Kidney epithelial cell (primary cell): ENCODE measurements at regions not wholly inside any gene's neighbourhood (a gene's known extent, or its start where the extent isn't known, plus 50 kb on each side); places are given as distances from the start of the nearest gene placed in this dataset.

ENCODE experiments used
- DNase-seq: peaks from one replicate; pipeline ENCODE4 v3.0.0-alpha.2; 2010; ENCODE audit warnings: low read depth
- H3K27me3 ChIP-seq: 2 replicates; pipeline ENCODE4 v1.6.0; 2011; ENCODE audit warnings: low read length; ENCODE audit not compliant: control insufficient read depth, insufficient read depth
- H3K36me3 ChIP-seq: 2 replicates; pipeline ENCODE4 v1.5.1; 2011; ENCODE audit warnings: low read length; ENCODE audit not compliant: control insufficient read depth, insufficient read depth
- H3K4me3 ChIP-seq: 2 replicates; pipeline ENCODE4 v1.5.1; 2011; ENCODE audit warnings: low read depth, mild to moderate bottlenecking, control low read depth, low read length
- CTCF ChIP-seq: IDR thresholded peaks from 2 replicates; pipeline ENCODE4 v1.5.1; 2011; ENCODE audit warnings: mild to moderate bottlenecking, moderate library complexity, low read length, control low read depth, inconsistent platforms; ENCODE audit not compliant: insufficient read depth, poor library complexity, severe bottlenecking

- H3K4me3 ChIP-seq, result no peak overlapping the region
- no peak for TF ChIP-seq CTCF
- H3K27me3 ChIP-seq, result no peaks in the 10 kb centered on the region
- peak; percentile 38 for DNase-seq
- H3K36me3 ChIP-seq, result no peaks in the 10 kb centered on the region
Observed at GRCh38 chr4:141391771-141392170, 171.1 kb downstream of the ZNF330 start.

- Histone ChIP-seq H3K4me3 (no peak overlapping the region), H3K36me3 (no peaks in the 10 kb centered on the region), H3K27me3 (no peaks in the 10 kb centered on the region)
- DNase-seq, result no peak
- TF ChIP-seq CTCF, result no peak
Observed at GRCh38 chr4:141395246-141395830, 174.6 kb downstream of the ZNF330 start.

- H3K36me3 ChIP-seq, result no peaks in the 10 kb centered on the region
- no peak overlapping the region for H3K4me3 ChIP-seq
- TF ChIP-seq CTCF, result no peak
- H3K27me3 ChIP-seq, result no peaks in the 10 kb centered on the region
- no peak for DNase-seq
Observed at GRCh38 chr4:141395919-141396318, 175.2 kb downstream of the ZNF330 start.

GRCh38 chr4:141402712-141403111 lies 182.0 kb downstream of the ZNF330 start:
- TF ChIP-seq CTCF, result no peak
- DNase-seq, result no peak
- H3K27me3 ChIP-seq, result no peaks in the 10 kb centered on the region
- no peaks in the 10 kb centered on the region for H3K36me3 ChIP-seq
- no peak overlapping the region for H3K4me3 ChIP-seq

GRCh38 chr4:141403782-141404181 lies 183.1 kb downstream of the ZNF330 start:
- Histone ChIP-seq H3K36me3 (no peaks in the 10 kb centered on the region), H3K27me3 (no peaks in the 10 kb centered on the region), H3K4me3 (no peak overlapping the region)
- DNase-seq, result no peak
- TF ChIP-seq CTCF, result no peak

GRCh38 chr4:141406237-141406636 lies 185.5 kb downstream of the ZNF330 start:
- Histone ChIP-seq H3K27me3 (no peaks in the 10 kb centered on the region), H3K4me3 (no peak overlapping the region), H3K36me3 (no peaks in the 10 kb centered on the region)
- no peak for TF ChIP-seq CTCF
- no peak for DNase-seq
